ENCODE measurements at regions not wholly inside any gene's neighbourhood (a gene's known extent, or its start where the extent isn't known, plus 50 kb on each side); places are given as distances from the start of the nearest gene placed in this dataset.

- 86 to 93% methylated on average over 2 of the region's 2 CpGs for WGBS, 2 donors
- ATAC-seq (ENCODE audit: insufficient read depth, low FRiP score): no peak
Observed at GRCh38 chr20:7257099-7257498, 489.6 kb downstream of the BMP2 start.

DNA sequence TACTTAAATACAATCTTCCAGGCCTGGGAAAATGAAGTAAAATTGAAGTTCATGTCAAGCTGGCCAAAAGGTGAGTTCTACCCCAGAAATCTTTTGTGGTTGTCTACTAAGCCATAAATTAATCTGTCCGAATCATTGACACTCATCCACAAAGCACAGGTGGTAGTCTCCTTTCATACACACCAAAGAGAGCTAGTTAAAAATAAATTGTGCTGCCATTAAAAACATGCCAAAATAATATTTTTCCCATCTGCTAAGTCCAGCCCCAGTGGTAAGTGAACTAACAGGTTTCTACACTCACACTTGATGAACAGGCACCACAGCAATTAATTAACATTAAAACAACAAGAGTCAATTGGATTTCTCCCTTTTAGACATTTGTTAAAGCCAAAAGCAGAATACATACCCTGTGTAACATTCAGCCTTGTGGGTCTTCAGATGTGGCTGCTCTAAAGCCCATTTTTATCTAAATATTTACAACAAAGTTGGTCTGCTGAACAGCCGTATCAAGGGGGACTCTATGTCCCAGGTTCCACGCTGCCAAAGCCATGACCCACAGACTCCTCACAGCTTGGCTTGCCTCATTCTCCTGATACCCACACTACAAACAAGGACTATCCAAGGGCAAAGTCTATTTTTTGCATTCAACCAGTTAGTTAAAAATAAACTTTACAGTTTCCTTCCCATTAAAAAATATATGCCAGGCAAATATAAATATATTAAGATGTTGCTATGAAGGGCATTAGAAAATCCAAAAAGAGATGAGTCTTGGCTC lies 490.4 kb downstream of the BMP2 start:
- Histone ChIP-seq H3K27ac (ENCODE audit: low read depth in 1 of 2, low read length in 1 of 2) (no peak overlapping the region), H3K9ac (ENCODE audit: insufficient read depth in 1 of 2, low read length in 2 of 2) (no peak overlapping the region), H3K36me3 (ENCODE audit: control insufficient read depth in 4 of 4, insufficient read depth in 4 of 4, low read length in 4 of 4) (no peaks in the 10 kb centered on the region), H3K9me3 (ENCODE audit: control insufficient read depth in 4 of 4, insufficient read depth in 3 of 4, low read length in 3 of 4) (no peaks in the 10 kb centered on the region), H3K27me3 (ENCODE audit: control insufficient read depth in 3 of 3, insufficient read depth in 3 of 3, low read length in 2 of 3) (no peaks in the 10 kb centered on the region), H3K4me1 (ENCODE audit: control insufficient read depth in 5 of 5, insufficient read depth in 5 of 5, low read length in 5 of 5) (peaks cover 0 to 1% (median 0%) of the 10 kb centered on the region in 5 donors), H3K4me3 (no peak overlapping the region)
- TF ChIP-seq, protein P1, sequence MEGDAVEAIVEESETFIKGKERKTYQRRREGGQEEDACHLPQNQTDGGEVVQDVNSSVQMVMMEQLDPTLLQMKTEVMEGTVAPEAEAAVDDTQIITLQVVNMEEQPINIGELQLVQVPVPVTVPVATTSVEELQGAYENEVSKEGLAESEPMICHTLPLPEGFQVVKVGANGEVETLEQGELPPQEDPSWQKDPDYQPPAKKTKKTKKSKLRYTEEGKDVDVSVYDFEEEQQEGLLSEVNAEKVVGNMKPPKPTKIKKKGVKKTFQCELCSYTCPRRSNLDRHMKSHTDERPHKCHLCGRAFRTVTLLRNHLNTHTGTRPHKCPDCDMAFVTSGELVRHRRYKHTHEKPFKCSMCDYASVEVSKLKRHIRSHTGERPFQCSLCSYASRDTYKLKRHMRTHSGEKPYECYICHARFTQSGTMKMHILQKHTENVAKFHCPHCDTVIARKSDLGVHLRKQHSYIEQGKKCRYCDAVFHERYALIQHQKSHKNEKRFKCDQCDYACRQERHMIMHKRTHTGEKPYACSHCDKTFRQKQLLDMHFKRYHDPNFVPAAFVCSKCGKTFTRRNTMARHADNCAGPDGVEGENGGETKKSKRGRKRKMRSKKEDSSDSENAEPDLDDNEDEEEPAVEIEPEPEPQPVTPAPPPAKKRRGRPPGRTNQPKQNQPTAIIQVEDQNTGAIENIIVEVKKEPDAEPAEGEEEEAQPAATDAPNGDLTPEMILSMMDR (IDR thresholded peaks at IDR 0.05; ENCODE audit: control extremely low read depth, extremely low read depth): no peak
- DNase-seq (no peak), ATAC-seq (ENCODE audit: insufficient read depth, low FRiP score) (no peak)
- WGBS, 2 donors: 74 to 84% methylated on average over 3 of the region's 3 CpGs

More at GRCh38 chr20:7257099-7257498, 489.6 kb downstream of the BMP2 start:
- H3K4me3 ChIP-seq: no peak overlapping the region
- no peak for DNase-seq
- peaks cover 0 to 1% (median 0%) of the 10 kb centered on the region in 5 donors for H3K4me1 ChIP-seq (ENCODE audit: control insufficient read depth in 5 of 5, insufficient read depth in 5 of 5, low read length in 5 of 5)
- no peak overlapping the region for H3K27ac ChIP-seq (ENCODE audit: low read depth in 1 of 2, low read length in 1 of 2)
- no peak overlapping the region for H3K9ac ChIP-seq (ENCODE audit: insufficient read depth in 1 of 2, low read length in 2 of 2)
- H3K36me3 ChIP-seq (ENCODE audit: control insufficient read depth in 4 of 4, insufficient read depth in 4 of 4, low read length in 4 of 4): no peaks in the 10 kb centered on the region
- no peaks in the 10 kb centered on the region for H3K27me3 ChIP-seq (ENCODE audit: control insufficient read depth in 3 of 3, insufficient read depth in 3 of 3, low read length in 2 of 3)
- no peaks in the 10 kb centered on the region for H3K9me3 ChIP-seq (ENCODE audit: control insufficient read depth in 4 of 4, insufficient read depth in 3 of 4, low read length in 3 of 4)
- TF ChIP-seq, protein P1 (IDR thresholded peaks at IDR 0.05; ENCODE audit: control extremely low read depth, extremely low read depth): no peak

GRCh38 chr20:7262803-7263202 lies 495.3 kb downstream of the BMP2 start:
- no peak for ATAC-seq (ENCODE audit: insufficient read depth, low FRiP score)
- 92 to 95% methylated on average over 2 of the region's 2 CpGs for WGBS, 2 donors
- H3K36me3 ChIP-seq (ENCODE audit: control insufficient read depth in 4 of 4, insufficient read depth in 4 of 4, low read length in 4 of 4): no peaks in the 10 kb centered on the region
- no peaks in the 10 kb centered on the region for H3K27me3 ChIP-seq (ENCODE audit: control insufficient read depth in 3 of 3, insufficient read depth in 3 of 3, low read length in 2 of 3)
- DNase-seq: no peak
- H3K27ac ChIP-seq (ENCODE audit: low read depth in 1 of 2, low read length in 1 of 2): no peak overlapping the region
- TF ChIP-seq, protein P1 (IDR thresholded peaks at IDR 0.05; ENCODE audit: control extremely low read depth, extremely low read depth): no peak
- H3K9ac ChIP-seq (ENCODE audit: insufficient read depth in 1 of 2, low read length in 2 of 2): no peak overlapping the region
- H3K9me3 ChIP-seq (ENCODE audit: control insufficient read depth in 4 of 4, insufficient read depth in 3 of 4, low read length in 3 of 4): no peaks in the 10 kb centered on the region
- peaks cover 0 to 1% (median 0%) of the 10 kb centered on the region in 5 donors for H3K4me1 ChIP-seq (ENCODE audit: control insufficient read depth in 5 of 5, insufficient read depth in 5 of 5, low read length in 5 of 5)
- no peak overlapping the region for H3K4me3 ChIP-seq

Measured in lung (tissue), 11 donors.